ENCODE measurements at regions not wholly inside any gene's neighbourhood (a gene's known extent, or its start where the extent isn't known, plus 50 kb on each side); places are given as distances from the start of the nearest gene placed in this dataset.

GRCh38 chr9:31677877-31678276, 706.6 kb upstream of the ACO1 start (continued):
- no peak for TF ChIP-seq HOXA7 (CRISPR knock-in tag; IDR thresholded peaks at IDR 0.05; ENCODE audit: borderline replicate concordance)
- no peak for TF ChIP-seq ZNF248 (tag by site-specific recombination; IDR thresholded peaks at IDR 0.05)
- TF ChIP-seq ZNF776 (tag by site-specific recombination; IDR thresholded peaks at IDR 0.05; ENCODE audit: borderline replicate concordance), result no peak
- TF ChIP-seq ZNF768 (tag by site-specific recombination; IDR thresholded peaks at IDR 0.05), result no peak
- TF ChIP-seq ZNF701 (tag by site-specific recombination; IDR thresholded peaks at IDR 0.05), result no peak
- no peak for TF ChIP-seq ZNF37A (tag by site-specific recombination; IDR thresholded peaks at IDR 0.05)
- TF ChIP-seq, protein P1, sequence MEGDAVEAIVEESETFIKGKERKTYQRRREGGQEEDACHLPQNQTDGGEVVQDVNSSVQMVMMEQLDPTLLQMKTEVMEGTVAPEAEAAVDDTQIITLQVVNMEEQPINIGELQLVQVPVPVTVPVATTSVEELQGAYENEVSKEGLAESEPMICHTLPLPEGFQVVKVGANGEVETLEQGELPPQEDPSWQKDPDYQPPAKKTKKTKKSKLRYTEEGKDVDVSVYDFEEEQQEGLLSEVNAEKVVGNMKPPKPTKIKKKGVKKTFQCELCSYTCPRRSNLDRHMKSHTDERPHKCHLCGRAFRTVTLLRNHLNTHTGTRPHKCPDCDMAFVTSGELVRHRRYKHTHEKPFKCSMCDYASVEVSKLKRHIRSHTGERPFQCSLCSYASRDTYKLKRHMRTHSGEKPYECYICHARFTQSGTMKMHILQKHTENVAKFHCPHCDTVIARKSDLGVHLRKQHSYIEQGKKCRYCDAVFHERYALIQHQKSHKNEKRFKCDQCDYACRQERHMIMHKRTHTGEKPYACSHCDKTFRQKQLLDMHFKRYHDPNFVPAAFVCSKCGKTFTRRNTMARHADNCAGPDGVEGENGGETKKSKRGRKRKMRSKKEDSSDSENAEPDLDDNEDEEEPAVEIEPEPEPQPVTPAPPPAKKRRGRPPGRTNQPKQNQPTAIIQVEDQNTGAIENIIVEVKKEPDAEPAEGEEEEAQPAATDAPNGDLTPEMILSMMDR (tag by site-specific recombination; IDR thresholded peaks at IDR 0.05), result no peak
- no peak for TF ChIP-seq ZBTB1 (tag by site-specific recombination; IDR thresholded peaks at IDR 0.05)
- no peak for TF ChIP-seq ZNF292 (tag by site-specific recombination; IDR thresholded peaks at IDR 0.05; ENCODE audit: borderline replicate concordance, low read depth)

DNA sequence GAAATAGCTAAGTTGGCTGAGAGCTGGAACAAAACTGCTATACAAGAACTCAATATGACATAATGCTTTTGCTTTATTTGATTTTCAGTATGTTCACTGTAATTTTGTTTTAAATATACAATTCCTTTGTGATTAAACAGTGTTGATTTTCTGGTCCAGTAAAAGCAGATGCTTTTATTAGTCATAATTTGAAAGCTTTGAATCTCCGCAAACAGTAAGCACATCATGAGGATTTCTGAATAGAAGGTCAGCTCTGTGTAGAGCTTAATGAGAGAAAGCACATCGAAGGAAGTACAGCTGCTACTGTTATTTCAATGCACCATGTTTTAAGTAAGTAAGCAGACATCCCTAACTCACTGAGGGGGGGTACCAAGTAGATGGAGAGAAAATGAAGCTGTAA, 701.3 kb upstream of the ACO1 start:
- H3K36me3 ChIP-seq (ENCODE audit: control insufficient read depth in 2 of 2, insufficient read depth in 1 of 2, low read length in 2 of 2), result no peaks in the 10 kb centered on the region
- no peak overlapping the region for H3K4me3 ChIP-seq (ENCODE audit: low read depth, low read length)
- H3K9me3 ChIP-seq (ENCODE audit: control insufficient read depth, insufficient read depth, low read depth, low read length), result no peaks in the 10 kb centered on the region
- TF ChIP-seq ZFHX2 (tag by site-specific recombination; conservative IDR thresholded peaks at IDR 0.05), result no peak
- TF ChIP-seq ZNF324 (tag by site-specific recombination; IDR thresholded peaks at IDR 0.05), result no peak
- no peak for TF ChIP-seq ZBTB17 (tag by site-specific recombination; IDR thresholded peaks at IDR 0.05)
- TF ChIP-seq ZBTB1 (tag by site-specific recombination; IDR thresholded peaks at IDR 0.05), result no peak
- no peak for TF ChIP-seq TSHZ1 (tag by site-specific recombination; IDR thresholded peaks at IDR 0.05; ENCODE audit: borderline replicate concordance)
- no peak for TF ChIP-seq SP7 (tag by site-specific recombination; IDR thresholded peaks at IDR 0.05)
- TF ChIP-seq ZNF2 (tag by site-specific recombination; IDR thresholded peaks at IDR 0.05), result no peak
- TF ChIP-seq PRDM2 (tag by site-specific recombination; IDR thresholded peaks at IDR 0.05; ENCODE audit: borderline replicate concordance), result no peak
- TF ChIP-seq ZNF175 (tag by site-specific recombination; IDR thresholded peaks at IDR 0.05), result no peak
- TF ChIP-seq ZNF560 (tag by site-specific recombination; IDR thresholded peaks at IDR 0.05; ENCODE audit: borderline replicate concordance), result no peak
- TF ChIP-seq, protein P2, sequence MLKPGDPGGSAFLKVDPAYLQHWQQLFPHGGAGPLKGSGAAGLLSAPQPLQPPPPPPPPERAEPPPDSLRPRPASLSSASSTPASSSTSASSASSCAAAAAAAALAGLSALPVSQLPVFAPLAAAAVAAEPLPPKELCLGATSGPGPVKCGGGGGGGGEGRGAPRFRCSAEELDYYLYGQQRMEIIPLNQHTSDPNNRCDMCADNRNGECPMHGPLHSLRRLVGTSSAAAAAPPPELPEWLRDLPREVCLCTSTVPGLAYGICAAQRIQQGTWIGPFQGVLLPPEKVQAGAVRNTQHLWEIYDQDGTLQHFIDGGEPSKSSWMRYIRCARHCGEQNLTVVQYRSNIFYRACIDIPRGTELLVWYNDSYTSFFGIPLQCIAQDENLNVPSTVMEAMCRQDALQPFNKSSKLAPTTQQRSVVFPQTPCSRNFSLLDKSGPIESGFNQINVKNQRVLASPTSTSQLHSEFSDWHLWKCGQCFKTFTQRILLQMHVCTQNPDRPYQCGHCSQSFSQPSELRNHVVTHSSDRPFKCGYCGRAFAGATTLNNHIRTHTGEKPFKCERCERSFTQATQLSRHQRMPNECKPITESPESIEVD (tag by site-specific recombination; IDR thresholded peaks at IDR 0.05), result no peak
- ChIA-PET CTCF (no interaction called here), POLR2A (no interaction called here)
- H3K27ac ChIP-seq (ENCODE audit: extremely low read depth, low read depth, low read length), result no peak overlapping the region
- H3K4me1 ChIP-seq (ENCODE audit: control insufficient read depth, insufficient read depth, low read length), result no peaks in the 10 kb centered on the region

All from HEK293 (cell line).